ENCODE measurements at regions not wholly inside any gene's neighbourhood (a gene's known extent, or its start where the extent isn't known, plus 50 kb on each side); places are given as distances from the start of the nearest gene placed in this dataset.

DNA sequence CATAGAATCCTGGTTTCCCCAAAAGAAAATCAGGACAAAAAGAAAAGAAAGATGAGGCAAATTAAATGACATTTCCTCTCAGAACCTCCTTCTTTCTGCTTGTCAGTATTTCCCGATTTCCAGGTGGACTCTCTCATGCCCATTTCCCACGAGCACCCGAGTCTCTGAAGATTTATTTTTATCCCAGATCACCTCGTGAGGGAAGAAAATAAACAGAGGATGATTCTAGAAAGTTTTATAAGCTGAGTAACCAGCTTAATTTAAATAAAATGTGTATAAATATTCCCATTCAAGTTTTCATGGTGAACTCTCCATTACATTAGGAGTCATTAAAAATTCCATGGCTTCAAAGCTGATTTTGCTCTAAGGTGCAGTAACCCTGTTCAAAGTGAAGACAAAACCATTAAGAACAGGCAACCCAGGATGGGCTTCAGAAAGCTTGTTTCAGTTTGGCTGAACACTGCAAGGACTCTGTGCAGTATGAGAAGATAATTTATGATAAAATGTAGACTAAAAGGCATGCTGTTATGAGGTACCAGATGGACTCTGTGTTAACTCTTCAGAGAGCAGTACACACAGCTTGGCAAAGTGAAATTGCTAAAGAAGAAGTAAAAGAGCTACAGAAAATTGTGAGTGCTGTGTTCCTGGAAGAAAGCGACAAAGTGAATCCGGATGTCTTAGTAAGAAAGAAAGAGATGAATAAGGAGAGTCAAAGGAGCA, 521.3 kb upstream of the LRRN3 start:
- Histone ChIP-seq H4K91ac (ENCODE audit: insufficient read depth, low read depth, low read length) (peak overlapping the region; percentile 90), H4K8ac (ENCODE audit: low read depth in 2 of 2, low read length in 2 of 2) (peak overlapping the region; percentile 80 to 92), H3K36me3 (ENCODE audit: control insufficient read depth, insufficient read depth, low read length) (no peaks in the 10 kb centered on the region), H3K9ac (ENCODE audit: low read depth, low read length) (peak overlapping the region; percentile 45; the same call in 1 of the 2 replicates), H4K20me1 (ENCODE audit: insufficient read depth, low read length) (no peaks in the 10 kb centered on the region), H3K56ac (ENCODE audit: extremely low read depth, insufficient read depth, low read length) (peak overlapping the region; percentile 85; the same call in 1 of the 2 replicates), H3K4me3 (ENCODE audit: insufficient read depth, low read depth, low read length) (no peak overlapping the region; the same call in 1 of the 2 replicates), H3K4me1 (ENCODE audit: control insufficient read depth, insufficient read depth, low read length) (peaks cover 13% of the 10 kb centered on the region), H3K9me1 (ENCODE audit: insufficient read depth, low read length) (peaks cover 3% of the 10 kb centered on the region; the same call in 1 of the 2 replicates), H3K9me3 (ENCODE audit: control insufficient read depth, insufficient read depth, low read length) (no peaks in the 10 kb centered on the region), H3K27me3 (ENCODE audit: control insufficient read depth, insufficient read depth, low read length) (no peaks in the 10 kb centered on the region), H2BK5ac (ENCODE audit: low read depth, low read length, poor library complexity, severe bottlenecking) (peak overlapping the region; percentile 97), H2BK15ac (ENCODE audit: low read depth, low read length) (peak overlapping the region; percentile 43; the same call in 2 of the 3 replicates), H2BK120ac (ENCODE audit: low read depth, low read length) (peak overlapping the region; percentile 91), H2AK9ac (replicated peaks; ENCODE audit: low read depth, low read length, poor library complexity) (no peak overlapping the region), H3K4me2 (ENCODE audit: low read depth, low read length) (peak overlapping the region; percentile 68; the same call in 1 of the 2 replicates), H3K23ac (ENCODE audit: low read depth, low read length) (peak overlapping the region; percentile 86), H4K5ac (ENCODE audit: low read depth, low read length) (peak overlapping the region; percentile 63), H3K79me1 (ENCODE audit: low read depth in 1 of 2, low read length in 2 of 2) (no peaks in the 10 kb centered on the region), H3K14ac (replicated peaks; ENCODE audit: low read depth, low read length) (peak overlapping the region; percentile 88), H3K27ac (ENCODE audit: insufficient read depth, low read length) (peak overlapping the region; percentile 61), H2BK20ac (ENCODE audit: low read depth, low read length) (peak overlapping the region; percentile 93), H2AK5ac (ENCODE audit: low read depth, low read length) (peak overlapping the region; percentile 41), H3K4ac (ENCODE audit: low read depth, low read length) (peak overlapping the region; percentile 93), H3K18ac (ENCODE audit: low read depth, low read length) (peak overlapping the region; percentile 82; the same call in 1 of the 2 replicates), H2AFZ (replicated peaks; ENCODE audit: low read length, poor library complexity) (no peak overlapping the region)
- dilution Hi-C loops (cut with HindIII; ENCODE audit: low sequenced_read_pairs, unreplicated experiment): no loop called here
- ChIA-PET CTCF (no interaction called here), POLR2A (ENCODE audit: unreplicated experiment) (no interaction called here)
- in situ Hi-C loops (cut with MboI; ENCODE audit: low sequenced_read_pairs): no loop called here
- DNase-seq (peak; percentile 75), ATAC-seq (ENCODE audit: low read depth) (peak; percentile 59)
- BruUV-seq (replicated peaks): no TSS peak
- WGBS, 2 experiments (ENCODE audit: extremely low coverage in 2 of 2, insufficient read length in 1 of 2): 90% methylated on average over 2 of the region's 6 CpGs; no CpG with 5 or more reads in 1 of the 2 experiments
- intact Hi-C loops (cut with micrococcal nuclease): loop anchor here (5.0 kb wide), 1 partner anchor 37 kb away; no protein-coding TSS in a partner anchor
- no peak for TF ChIP-seq MAZ (IDR thresholded peaks at IDR 0.05; ENCODE audit: borderline replicate concordance, low read depth, low read length)
- peak; percentile 57; the same call in 1 of the 2 replicates for TF ChIP-seq BHLHE40 (IDR thresholded peaks at IDR 0.05; ENCODE audit: low read depth, low read length)
